Stimulated activated naive CD4-positive, alpha-beta T cell treated with Interleukin-2 at 50 U/mL for 16 hours (primary cell): ENCODE measurements at regions not wholly inside any gene's neighbourhood (a gene's known extent, or its start where the extent isn't known, plus 50 kb on each side); places are given as distances from the start of the nearest gene placed in this dataset.
A peak's percentile ranks its signal among the peaks of the same experiment; 100 is the strongest.

Source experiments
- DNase-seq: peaks from one replicate; lab custom pipeline; 2025; lab: John Stamatoyannopoulos, UW

DNA sequence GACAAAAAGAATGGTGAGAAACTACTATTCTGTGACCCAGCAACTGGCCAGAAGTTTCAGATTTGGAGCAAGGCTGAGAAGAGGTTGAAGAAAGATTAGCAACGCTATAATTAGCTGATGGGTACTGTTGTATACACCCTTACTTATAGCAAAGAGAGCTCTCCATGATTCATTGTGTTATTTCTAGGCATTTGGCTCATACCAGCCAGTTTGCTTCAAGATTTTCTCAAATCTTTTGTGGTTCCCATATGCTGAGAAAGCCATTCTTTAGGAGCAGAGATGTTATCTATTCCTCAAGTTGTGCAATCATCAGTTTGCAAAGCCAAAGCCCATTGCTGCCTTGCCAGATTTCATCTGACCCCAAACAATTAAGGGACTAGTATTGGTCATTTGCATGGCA is 179.4 kb downstream of the ETS1 start:
- DNase-seq, result no peak

DNA sequence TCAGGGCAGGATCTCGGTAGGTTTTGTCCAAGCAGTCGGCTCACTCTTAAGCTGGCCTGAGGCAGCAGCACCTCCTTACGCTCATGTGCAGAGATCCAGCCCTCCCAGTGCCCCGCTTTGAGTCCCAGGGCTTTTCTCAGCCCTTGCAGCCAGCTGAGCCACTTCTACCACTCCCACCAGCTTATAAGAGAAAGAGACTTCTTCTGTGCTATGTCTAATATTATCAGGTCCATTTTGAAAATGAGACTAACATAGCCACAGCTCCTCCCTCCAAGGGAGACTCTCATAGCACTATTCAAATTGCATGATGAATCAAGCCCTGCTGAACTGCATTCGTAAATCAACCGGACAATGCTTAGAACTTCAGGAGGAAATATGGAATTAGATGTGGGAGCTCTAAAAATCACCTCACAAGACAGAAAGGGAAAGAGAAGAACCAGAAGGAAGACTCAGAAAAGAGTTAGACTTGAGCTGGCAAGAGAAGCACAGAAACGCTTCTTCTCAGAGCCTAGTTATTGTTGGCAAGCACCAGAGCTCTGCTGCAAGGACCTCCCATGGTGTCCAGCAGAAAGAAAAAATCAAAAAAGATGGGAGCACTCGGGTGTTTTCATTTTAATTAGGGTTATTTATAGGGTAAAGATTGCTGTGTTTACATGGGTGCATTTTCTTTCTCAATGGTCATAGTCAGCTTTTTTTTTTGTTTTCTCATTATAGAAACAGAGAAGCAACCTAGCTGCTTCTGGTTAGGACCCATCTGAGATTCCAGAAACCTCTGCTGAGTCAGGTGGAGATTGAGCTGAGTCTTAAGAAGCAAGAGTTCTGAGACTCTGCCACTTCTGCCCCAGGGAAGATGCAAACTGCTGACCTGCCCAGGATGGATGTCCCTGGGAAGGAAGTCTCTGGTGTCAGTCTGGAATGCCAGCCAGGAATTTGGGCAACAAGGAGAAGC is 181.4 kb downstream of the ETS1 start:
- DNase-seq, result no peak

DNA sequence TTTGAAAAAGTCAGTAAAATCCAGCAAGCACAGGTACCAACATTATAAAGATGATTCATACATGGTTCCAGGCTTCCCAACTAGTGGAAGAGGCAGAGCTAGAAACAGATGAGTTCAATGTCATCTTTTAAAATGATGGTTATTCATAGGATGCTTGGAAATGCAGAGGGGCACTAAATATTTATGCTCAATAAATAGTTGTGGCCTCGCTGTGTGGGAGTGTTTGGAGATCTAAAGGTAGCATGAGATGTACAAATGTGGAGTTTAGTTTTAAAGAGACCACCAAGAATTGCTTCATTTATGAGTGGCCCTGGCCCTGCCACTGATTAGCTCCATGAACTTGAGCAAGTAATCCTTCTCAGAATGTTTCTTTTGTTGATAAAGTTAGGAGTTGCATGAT is 182.2 kb downstream of the ETS1 start:
- no peak for DNase-seq

DNA sequence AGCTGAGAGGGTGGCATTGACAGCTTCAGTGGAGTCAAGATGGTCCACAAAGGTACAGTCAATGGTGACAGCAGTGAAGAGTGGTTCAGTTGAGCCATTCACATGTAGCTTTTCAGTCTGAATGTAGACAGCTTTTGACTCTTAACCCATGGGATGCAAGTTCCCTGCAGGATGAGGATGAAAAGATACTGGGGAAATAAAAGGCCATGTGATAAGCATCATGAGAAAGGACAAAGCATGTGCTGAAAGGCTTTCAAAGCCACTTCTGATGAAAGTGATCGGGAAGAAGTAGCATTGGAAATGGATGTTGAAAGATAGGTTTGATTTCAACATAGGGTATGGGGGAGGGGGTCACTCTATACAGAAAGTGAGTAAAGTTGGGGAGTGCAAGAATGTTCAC is 182.9 kb downstream of the ETS1 start:
- DNase-seq, result no peak

DNA sequence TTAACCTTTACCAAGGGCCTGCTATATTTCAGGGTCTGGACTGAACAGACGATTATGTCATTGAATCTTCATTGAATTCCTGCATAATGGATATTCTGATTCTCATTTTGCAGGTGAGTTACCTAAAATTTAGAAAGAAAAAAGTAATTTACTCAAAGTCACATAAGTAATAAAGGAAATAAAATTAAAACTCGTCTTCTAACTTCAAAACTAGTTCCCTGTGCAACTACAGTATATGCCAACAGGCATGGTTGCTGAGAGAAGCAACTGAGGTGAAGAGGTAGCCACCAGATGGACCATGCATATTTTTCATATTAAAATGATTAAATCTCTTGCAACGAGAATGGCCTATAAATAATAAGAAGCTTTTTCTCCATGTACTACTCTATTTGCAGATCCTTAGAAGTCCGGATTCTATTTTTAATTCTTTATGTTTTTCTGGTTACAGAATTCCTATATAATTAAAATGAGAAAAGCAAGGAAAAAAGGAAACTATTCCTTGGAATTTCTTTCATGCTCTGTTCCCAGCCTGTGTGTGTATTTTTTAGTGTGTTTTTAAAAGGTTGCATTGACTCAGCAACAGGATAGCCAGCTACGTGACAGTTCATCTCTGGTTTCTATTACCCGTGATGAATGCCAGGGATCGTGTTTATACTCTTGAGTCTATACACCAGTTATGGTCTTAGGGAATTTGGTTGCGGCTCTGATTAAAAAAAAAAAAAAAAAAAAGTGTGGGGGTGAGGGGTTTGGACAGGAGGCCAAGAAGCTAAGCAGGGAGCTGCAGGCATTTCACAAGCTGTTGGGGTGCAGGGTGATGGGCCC is 186.8 kb downstream of the ETS1 start:
- DNase-seq, result no peak

DNA sequence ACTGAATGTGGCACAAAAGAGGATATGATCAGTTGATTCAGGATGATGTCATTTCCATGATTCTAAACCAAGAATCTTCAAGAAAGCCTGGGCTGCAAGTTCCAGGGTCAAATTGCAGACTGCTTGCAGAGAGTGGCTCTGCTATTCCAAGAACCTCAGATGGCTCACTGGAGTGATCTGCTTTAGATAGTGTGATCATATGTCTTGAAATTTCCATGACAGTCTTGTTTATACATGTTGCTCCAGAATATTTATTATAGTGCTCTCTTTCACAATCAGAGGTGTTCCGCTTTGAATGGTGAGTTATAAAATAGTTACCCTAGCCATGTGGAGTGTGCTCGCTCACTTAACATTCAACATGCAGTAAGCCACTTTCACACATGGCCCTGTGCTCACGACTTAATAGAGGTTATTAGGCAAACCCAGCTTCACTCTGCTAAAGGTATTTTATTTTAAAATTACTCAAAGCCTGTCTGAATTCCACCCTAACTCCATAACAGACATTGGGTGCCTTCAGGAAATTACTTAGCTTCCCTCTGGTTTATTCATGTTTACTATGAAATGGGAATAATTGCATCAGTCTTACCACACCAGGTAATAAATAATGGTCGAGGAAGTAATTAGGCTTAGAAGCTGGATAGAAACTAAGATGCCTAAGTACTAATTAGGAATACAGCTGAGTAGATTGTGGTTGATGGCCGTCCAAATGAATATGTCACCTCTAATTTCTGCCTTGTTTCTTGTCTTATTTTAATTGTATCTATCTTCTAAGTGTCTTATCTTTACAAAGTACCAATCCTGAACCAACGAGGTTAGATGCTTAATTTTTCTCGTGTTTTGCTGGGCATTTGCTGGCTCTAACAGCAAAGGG is 187.9 kb downstream of the ETS1 start:
- DNase-seq, result no peak

DNA sequence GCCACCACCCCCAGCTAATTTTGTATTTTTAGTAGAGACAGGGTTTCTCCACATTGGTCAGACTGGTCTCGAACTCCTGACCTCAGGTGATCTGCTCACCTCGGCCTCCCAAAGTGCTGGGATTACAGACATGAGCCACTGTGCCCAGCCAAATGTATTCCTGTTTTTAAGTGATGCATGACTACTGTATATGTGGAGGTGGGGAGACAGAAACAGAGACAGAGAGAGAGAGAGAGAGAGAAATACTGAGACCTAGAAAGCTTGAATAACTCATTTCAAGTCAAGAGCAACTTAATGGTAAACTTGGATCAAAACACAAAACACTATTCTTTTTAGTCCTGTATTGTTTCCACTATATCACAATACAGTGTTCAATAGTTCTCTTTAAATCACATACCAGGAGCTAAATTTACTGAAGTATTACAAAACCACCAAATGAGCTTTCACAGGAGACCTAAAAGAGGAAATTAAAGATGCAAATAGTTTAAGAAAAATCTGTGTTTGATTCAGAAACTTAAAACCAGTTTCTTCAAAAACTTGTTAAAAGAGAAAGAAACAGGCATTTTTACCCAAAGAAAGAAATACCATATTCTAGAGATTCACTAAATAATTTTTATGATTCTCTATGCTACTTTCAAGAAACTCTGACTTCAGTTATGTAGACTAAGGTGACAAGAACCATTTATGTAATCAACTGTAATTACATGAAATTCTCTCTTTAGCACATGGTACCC is 188.7 kb downstream of the ETS1 start:
- DNase-seq, result no peak

DNA sequence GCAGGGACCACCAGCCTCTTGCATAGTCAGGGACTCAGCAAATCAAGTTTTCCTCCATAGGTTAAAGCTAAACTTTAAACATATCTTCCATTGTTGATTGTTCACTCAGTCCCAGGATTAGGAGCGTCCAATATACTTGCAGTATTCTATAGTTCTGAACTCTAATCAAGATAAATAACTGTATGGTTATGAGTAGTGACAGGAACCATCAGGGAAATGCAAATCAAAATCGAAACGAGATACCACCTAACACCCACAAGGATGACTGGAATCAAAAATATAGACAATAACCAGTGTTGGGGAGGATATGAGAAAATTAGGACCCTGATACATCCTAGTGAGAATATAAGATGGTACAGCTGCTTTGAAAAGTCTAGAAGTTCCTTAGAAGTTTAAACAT is 190.0 kb downstream of the ETS1 start:
- no peak for DNase-seq

DNA sequence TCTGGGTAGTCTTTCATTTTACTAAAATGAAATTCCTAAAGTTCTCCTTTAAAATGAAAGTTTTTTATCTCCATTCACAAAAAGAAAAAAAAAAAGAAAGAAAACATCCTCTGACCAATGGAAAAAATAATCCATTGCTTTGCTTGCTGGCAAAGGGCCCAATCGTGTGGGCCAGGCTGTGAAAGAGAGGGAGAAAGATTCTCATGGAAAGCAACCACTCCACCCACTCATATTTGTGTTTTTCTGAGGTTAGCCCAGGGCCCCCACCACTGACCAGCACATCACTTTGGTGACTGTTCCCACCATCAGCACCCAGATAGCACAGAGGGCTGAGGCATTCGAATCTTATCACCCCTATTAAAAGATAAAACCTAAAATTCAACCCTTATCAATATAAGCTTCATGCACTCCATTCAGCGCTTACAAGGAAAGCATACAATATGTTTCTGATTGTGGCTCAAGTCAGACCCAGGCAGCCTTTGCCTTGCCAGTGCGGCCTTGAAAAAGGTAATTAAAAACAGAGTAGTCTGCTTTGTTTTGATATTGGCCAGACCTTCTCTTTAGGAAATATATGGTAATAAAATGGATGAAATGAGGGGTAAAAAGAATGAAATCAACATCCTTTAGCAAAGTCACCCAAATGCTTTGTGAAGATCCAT is 192.8 kb downstream of the ETS1 start:
- DNase-seq, result no peak

DNA sequence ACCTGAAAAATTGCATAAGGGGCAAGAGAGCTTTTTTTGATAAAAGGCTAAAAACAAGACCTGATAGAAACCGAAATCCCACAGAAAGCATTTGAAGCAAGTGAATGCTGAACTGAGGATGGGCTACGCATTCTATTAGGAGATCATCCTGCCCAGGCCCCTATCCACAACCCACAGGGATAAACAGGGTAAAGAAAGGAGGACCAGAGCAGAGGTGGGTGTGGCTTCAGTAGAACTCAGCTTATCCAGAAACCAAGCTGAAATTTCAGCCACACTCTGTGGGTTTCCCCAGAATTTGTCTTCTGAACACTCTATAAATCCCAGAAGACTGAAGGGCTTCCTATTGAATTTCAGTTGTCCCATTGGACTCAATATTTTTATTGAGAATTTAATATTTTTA is 195.1 kb downstream of the ETS1 start:
- DNase-seq, result no peak

DNA sequence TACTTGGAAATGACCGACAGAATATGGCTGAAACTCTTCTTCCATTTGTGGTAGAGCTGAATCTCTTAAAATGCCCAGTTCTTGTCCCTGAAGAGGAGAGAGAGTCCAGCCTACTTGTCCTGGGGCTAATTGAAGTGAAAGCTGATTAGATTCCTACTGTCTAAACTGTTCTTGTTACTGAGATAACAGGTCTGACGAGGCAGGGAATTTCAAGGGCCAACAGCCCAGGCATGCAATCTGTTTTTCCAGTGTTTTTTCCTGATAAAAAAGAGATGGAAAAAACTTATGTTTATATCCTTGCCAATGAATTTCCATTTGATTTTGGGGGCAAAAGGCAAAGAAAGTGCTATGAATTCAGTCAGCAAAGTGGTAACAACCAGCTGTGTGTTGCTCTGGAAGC is 195.5 kb downstream of the ETS1 start:
- DNase-seq, result no peak

DNA sequence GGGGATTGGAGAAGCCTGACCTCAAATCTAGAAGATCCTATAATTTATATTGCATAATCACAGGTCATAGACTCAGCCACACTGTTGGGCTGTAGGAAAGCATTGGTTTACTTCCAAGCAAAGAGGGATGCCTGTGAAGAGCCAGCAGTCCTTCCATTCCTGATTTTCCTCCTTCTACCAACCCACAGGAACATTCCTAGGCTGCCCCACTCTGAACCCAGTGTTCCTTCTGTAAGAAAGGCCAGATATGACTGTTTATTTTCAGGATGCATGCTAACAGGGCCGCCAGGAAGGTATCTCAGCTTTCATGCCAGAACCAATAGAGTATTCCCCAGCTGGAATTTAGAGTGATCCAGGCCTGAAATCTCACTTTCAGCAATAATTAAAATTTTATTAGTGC is 197.1 kb downstream of the ETS1 start:
- no peak for DNase-seq

DNA sequence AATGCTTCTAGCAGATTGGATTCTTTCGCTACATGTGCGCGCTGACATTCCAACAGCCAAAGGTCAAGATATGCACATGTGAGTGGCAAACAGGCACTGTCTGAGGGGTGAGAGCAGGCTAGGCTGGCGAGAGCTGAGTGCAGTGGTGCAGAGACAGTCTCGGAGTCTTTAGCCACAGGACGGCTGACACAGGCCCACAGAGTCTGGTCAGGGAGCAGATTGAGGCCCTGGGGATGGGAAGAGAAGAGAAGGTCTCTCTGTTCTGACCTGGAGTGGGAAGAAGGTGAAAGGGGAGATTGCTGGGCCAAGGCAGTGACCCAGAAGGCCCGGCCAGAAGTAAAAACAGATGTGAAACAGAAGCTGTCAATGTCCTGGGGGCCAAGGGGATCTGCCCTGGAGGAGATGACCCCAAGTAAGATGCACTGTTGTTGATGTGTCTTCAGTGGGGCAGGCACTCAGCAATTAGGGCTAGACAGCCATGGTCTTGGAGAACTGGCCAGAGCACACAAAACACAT is 197.8 kb downstream of the ETS1 start:
- no peak for DNase-seq

DNA sequence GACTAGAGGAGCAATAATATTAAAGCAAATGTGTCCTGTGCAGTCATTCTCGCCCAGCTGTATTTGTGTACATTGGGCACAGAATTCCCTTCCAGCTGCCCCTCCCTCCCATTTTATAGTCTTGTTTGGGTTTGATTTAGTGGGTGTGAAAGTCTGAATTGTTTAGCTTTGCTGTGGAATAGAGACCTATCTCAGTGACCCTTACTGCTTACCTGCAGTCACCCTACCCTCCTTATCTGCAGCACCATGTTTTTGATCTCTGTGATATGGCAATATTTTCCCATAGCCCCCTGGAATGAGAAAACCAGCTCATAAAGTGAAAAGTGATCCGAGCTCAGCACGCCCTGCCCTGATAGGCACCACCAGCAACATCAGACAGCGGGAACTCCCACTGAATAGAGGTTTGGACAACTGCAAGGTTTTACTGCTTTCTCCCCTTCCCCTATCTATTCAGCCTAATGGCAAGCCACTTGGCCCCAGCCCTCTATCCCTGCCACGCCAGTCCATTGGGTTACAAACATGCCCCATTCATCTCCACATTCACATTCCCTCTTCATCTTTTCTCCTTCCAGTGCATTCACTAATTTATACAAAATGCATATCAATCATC is 199.0 kb downstream of the ETS1 start:
- DNase-seq, result no peak

DNA sequence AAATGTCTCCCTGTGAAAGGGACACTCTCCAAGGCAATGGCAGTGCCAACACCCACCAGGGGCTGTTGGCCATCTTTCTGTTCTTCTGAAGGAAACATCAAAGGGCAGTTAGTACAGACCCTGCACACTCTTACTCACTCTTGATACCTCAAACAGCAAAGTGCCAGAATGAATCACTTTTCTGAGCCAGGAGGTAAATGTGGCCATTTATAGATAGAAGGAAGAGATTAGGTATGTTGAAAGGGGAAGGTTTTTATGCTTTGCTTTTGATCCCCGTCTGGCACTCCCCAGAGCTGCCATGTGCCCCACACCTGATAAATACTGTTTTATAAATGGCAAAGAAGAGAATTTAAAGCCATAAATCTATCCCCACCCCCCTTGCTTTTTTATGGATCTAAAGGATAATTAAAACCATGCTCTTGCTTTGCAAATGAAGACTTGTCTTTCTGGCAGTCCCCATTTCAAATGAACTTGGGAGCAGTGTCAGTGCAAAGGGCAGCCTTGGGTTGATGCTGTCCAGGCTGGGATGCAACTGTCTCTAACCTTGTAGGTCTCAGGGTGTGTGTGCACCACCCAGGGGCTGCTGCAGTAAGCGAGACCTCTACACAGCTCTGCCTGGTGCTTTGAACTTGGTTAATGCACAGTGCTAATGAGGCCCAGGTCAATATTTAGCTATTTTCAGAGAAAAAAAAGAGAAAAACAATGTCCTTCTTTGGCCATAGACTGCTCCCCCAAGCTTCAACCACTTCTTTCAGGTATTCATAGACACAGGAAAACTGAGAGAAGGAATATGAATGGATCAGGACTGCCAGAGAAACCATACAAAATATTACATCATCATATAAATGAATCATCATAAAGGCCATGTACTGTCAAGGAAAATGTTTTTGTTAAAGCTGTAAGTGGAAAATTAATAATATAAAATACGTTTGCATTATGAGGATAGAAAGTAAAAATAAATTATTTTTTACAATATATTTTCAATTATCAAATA is 207.5 kb downstream of the ETS1 start:
- DNase-seq, result no peak

DNA sequence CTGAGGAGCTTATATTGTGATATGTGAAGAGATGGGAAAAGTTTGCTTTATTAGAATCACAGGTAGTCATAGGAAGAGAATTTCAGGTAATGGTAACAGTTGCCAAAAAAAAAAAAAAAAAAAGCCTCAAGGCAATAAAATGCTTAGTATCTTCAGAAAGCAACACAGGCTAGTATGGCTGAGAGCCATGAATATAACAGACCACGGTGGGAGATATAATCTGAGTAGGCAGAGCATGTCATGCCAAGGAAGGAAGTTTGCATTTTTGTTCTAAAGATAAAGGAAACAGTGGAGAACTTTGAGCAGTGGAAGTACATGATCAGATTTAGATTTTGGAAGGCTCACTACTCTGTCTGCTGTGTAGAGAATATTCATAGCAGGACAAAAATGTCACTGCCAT is 211.4 kb downstream of the ETS1 start:
- DNase-seq, result no peak

DNA sequence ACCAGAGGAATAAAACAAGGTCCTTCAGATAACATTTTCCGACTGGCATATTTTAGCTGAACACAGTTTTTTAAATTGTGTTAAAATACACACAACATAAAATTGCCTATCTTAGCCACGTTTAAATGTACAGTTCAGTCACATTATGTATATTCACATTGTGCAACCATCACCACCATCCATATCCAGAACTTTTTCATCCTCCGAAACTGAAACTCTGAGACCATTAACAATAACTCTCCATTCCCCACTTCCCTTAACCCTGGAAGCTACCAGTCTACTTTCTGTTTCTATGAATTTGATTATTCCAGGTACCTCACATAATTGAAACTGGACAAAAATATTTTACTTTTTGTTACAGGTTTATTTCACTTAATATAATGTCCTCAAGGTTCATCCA is 213.3 kb downstream of the ETS1 start:
- no peak for DNase-seq

DNA sequence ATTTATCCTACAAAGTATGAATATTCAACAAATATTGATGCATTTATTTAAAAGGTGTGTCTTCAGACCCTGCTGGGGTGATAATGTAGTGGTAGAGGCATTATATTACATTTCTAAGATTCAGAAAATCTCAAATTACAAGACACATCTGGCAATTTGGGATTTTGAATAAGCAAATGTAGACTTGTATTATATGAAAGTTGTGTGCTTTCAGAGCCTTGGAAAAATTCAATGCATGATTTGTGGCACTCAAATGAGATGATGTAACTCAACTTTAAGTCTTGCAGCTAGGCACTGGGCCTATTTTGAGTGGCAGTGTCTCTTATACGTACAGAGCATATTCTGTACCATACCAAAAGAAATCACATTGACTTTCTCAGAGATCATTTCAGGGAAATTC is 214.4 kb downstream of the ETS1 start:
- no peak for DNase-seq

DNA sequence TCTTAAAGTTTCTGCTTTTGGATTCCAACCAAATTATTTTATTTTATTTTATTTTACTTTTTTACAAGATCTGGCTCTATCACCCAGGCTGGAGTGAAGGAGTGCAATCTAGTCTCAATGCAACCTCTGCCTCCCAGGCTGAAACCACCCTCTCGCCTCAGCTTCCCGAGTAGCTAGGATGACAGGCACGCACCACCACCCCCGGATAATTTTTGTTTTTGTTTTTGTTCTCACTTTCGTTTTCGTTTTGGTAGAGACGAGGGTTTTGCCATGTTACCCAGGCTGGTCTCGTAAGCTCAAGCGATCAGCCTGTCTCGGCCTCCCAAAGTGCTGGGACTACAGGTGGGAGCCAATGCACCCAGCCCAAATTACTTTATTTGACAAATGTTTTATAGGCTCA is 219.8 kb downstream of the ETS1 start:
- DNase-seq, result peak; percentile 42
